Right lobe of liver (tissue), 6 donors: ENCODE measurements at regions not wholly inside any gene's neighbourhood (a gene's known extent, or its start where the extent isn't known, plus 50 kb on each side); places are given as distances from the start of the nearest gene placed in this dataset.
"Not testable (repeated sequence)": the region's sequence is repeated elsewhere in the genome, so short reads cannot be mapped to it uniquely, and the experiment has no call there.

Experiments
- ATAC-seq, 4 donors: fragments of 200-7000 bp; cut with Tn5 transposase; one replicate each; pipeline ENCODE4 v1.9.1; 2020; ENCODE audit warnings: mild to moderate bottlenecking in 4 of 4, moderate library complexity in 4 of 4
- DNase-seq, 3 donors: peaks; one replicate each; pipeline ENCODE4 v3.0.0-alpha.2; 2020
- H3K27ac ChIP-seq, 3 donors: fragments of 200-600 bp; one replicate each; pipeline ENCODE4 v1.8.0; 2022
- H3K27me3 ChIP-seq, 2 donors: fragments of 200-600 bp; one replicate each; pipeline ENCODE4 v1.8.0; 2022
- H3K36me3 ChIP-seq, 4 donors: fragments of 200-600 bp; sonication (generic) in 1 of 4; one replicate each; pipeline versions ENCODE4 v1.5.1 to v1.8.0; 2017 to 2022; ENCODE audit warnings: control low read depth in 1 of 4
- H3K4me1 ChIP-seq, 4 donors: fragments of 200-600 bp; sonication (generic) in 1 of 4; one replicate each; pipeline versions ENCODE4 v1.5.1 to v1.8.0; 2017 to 2022; ENCODE audit warnings: control low read depth in 1 of 4
- H3K4me3 ChIP-seq, 3 donors: fragments of 200-600 bp; one replicate each; pipeline ENCODE4 v1.8.0; 2022
- H3K9me3 ChIP-seq, 4 donors: fragments of 200-600 bp; sonication (generic) in 1 of 4; one replicate each; pipeline versions ENCODE4 v1.5.1 to v1.8.0; 2017 to 2022; ENCODE audit warnings: control low read depth in 1 of 4
- POLR2A ChIP-seq: fragments of 450-650 bp; IDR thresholded peaks from one replicate; pipeline ENCODE4 v1.6.1; 2017; ENCODE audit warnings: antibody characterized with exemption, mild to moderate bottlenecking
- WGBS: methylation state at CpG from one replicate; pipeline ENCODE4 v1.1.6; 2018; ENCODE audit warnings: low coverage, low lambda C conversion rate; ENCODE audit not compliant: insufficient coverage; ENCODE audit errors: missing lambda C conversion rate; 5-methylcytosine and 5-hydroxymethylcytosine counted together
- intact Hi-C, 2 donors: fragments of 100-400 bp; cut with DNase I; formaldehyde crosslinking; loops; one replicate each; pipeline versions ENCODE4 v1.11.2 to v1.14.1; 2022
- TF ChIP-seq, protein P1 (sequence below), 4 donors: fragments of 200-600 bp in 3 of 4; fragments of 450-650 bp in 1 of 4; IDR thresholded peaks; one replicate each; pipeline versions ENCODE4 v1.5.1 to v1.8.0; 2016 to 2022; ENCODE audit warnings: antibody characterized with exemption in 4 of 4, mild to moderate bottlenecking in 2 of 4
- donor health status: DM: no; HTN: yes; CAD: no.
- donor health status: DM: no; HTN: no; CAD: no.
- donor health status: DM: no; HTN: no; CAD: no.
- donor health status: DM: no; HTN: yes; CAD: no.
- donor health status: DM: no; HTN: yes; CAD: no.

DNA sequence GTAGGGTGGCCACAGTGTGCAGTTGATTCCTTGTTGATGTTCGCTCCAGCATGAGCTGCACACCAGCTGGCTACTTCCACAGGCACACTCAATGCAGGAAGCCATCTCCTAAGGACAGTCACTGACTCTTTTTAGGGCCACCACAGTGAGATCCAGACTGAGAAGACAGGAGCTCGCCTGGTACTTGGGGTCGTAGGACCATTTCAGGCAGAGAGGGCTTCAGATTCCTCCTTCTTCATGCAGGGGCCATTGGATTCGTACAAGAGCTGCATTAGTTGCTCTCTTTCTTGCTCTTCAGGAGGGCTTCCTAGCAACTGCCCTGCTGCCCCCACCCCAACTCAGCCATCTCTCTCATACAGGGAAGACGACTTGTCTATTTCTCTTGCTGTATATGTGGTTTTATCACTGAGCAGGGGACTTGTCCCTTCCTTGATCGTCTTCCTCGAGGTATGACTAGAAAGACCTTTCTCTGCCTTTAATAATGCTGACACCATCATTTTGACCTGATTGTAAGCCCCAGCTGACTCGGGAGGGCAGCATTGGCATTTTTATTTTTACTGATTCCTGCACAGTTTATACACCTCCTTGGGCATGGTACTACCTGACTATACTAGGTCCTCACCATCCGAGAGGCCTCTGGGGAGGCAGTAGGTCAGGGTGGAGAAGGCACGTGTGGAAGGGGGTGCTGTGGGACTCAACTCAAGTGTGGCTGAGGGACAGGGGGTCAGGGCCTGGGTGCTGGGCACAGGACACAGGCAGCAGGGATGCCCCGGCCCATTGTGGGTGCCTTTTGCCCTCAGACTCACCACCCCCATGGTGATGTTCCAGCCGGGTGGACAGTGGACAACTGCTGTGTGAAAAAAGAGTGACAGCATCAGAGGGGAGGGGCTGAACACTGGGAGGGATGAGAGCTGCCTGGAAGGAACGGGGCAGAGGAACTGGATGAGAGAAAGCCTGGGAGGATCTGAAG is 136.7 kb upstream of the ZNF746 start:
- 50% methylated on average over 10 of the region's 13 CpGs for WGBS
- Histone ChIP-seq H3K27ac (no peak overlapping the region), H3K4me1 (no peaks in the 10 kb centered on the region), H3K4me3 (no peak overlapping the region), H3K27me3 (no peaks in the 10 kb centered on the region), H3K9me3 (no peaks in the 10 kb centered on the region), H3K36me3 (no peaks in the 10 kb centered on the region)
- no peak for TF ChIP-seq POLR2A
- TF ChIP-seq, protein P1, sequence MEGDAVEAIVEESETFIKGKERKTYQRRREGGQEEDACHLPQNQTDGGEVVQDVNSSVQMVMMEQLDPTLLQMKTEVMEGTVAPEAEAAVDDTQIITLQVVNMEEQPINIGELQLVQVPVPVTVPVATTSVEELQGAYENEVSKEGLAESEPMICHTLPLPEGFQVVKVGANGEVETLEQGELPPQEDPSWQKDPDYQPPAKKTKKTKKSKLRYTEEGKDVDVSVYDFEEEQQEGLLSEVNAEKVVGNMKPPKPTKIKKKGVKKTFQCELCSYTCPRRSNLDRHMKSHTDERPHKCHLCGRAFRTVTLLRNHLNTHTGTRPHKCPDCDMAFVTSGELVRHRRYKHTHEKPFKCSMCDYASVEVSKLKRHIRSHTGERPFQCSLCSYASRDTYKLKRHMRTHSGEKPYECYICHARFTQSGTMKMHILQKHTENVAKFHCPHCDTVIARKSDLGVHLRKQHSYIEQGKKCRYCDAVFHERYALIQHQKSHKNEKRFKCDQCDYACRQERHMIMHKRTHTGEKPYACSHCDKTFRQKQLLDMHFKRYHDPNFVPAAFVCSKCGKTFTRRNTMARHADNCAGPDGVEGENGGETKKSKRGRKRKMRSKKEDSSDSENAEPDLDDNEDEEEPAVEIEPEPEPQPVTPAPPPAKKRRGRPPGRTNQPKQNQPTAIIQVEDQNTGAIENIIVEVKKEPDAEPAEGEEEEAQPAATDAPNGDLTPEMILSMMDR (IDR thresholded peaks at IDR 0.05), result no peak
- intact Hi-C loops, result no loop called here
- DNase-seq (no peak), ATAC-seq (peak in 1 of 4 donors; percentile 15)

DNA sequence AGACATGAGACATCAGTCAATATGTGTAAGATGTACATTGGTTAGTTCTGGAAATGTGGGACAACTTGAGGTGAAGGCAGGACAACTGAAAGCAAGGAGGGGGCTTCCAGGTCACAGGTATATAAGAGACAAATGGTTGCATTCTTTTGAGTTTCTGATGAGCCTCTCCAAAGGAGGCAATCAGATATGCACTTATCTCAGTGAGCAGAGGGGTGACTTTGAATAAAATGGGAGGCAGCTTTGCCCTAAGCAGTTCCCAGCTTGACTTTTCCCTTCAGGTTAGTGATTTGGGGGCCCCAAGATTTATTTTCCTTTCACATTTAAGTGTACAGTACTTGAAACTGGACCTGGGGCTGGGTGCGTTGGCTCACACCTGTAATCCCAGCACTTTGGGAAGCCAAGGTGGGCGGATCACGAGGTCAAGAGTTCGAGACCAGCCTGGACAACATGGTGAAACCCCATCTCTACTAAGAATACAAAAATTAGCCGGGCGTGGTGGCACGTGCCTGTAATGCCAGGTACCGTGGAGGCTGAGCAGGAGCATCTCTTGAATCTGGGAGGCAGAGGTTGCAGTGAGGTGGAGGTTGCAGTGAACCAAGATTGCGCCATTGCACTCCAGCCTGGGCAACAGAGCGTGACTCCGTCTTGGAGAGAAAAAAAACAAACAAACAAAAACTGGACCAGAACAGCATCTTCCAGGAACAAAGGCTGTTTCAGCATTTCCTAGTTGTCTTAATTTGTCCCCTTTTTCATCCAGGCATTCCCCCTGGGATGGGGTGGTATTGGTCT is 130.9 kb upstream of the ZNF746 start:
- H3K36me3 ChIP-seq, DNase-seq, H3K9me3 ChIP-seq, H3K27ac ChIP-seq, H3K4me1 ChIP-seq, H3K4me3 ChIP-seq, intact Hi-C loops, H3K27me3 ChIP-seq, ATAC-seq: not testable (repeated sequence)
- WGBS, result 63% methylated on average over 11 of the region's 11 CpGs

DNA sequence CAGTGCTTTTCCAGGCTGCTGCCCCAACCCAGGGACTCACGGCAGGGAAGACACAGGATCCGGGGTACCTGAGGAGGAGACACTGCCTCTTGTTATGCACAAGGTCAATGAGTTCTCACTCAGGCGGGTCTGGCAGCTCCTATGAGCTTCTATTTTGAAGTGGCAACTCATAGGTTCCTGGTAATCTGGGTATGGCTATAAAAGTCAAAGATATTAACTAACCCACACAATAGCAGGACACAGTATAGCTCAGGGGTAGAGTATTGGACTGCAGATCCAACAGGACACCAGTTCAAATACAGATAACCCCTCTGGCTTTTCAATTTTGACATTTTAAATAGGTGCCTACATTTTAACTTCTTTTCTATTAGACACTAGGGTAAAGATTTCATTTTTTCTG is 130.3 kb upstream of the ZNF746 start:
- intact Hi-C loops, result no loop called here
- Histone ChIP-seq H3K9me3 (no peaks in the 10 kb centered on the region), H3K36me3 (no peaks in the 10 kb centered on the region), H3K27ac (no peak overlapping the region), H3K4me1 (peaks cover 0 to 5% (median 2%) of the 10 kb centered on the region in 4 donors), H3K27me3 (no peaks in the 10 kb centered on the region), H3K4me3 (no peak overlapping the region)
- whole genome bisulfite sequencing, result no CpG with 5 or more reads among the region's 3 CpGs
- ATAC-seq, result no peak
- no peak for TF ChIP-seq POLR2A
- TF ChIP-seq, protein P1 (IDR thresholded peaks at IDR 0.05), result no peak
- DNase-seq, result no peak

DNA sequence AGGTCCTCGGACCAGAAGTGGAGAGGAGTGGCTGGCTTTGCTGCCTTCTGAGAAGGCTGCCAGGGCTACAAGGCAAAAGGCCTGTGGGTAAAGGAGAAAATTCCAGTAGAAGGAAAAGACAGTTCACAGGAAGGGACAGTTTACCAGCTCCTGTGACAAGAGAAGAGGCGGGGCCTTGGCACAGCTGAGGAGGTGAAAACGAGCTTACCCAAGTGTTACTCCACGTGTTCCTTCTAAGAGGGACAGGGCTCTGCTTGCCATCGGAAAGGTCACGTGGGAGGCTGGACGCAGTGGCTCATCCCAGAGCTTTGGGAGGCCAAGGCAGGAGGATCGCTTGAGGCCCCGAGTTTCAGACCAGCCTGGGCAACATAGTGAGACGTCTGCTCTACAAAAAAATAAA is 129.4 kb upstream of the ZNF746 start:
- H3K9me3 ChIP-seq, result no peaks in the 10 kb centered on the region
- no peak overlapping the region for H3K4me3 ChIP-seq
- no peak for TF ChIP-seq POLR2A
- no peak for ATAC-seq
- DNase-seq, result no peak
- H3K27me3 ChIP-seq, result no peaks in the 10 kb centered on the region
- intact Hi-C loops, result no loop called here
- H3K27ac ChIP-seq, result no peak overlapping the region
- H3K36me3 ChIP-seq, result no peaks in the 10 kb centered on the region
- peaks cover 0 to 9% (median 3%) of the 10 kb centered on the region in 4 donors for H3K4me1 ChIP-seq
- 60% methylated on average over 6 of the region's 10 CpGs for WGBS

DNA sequence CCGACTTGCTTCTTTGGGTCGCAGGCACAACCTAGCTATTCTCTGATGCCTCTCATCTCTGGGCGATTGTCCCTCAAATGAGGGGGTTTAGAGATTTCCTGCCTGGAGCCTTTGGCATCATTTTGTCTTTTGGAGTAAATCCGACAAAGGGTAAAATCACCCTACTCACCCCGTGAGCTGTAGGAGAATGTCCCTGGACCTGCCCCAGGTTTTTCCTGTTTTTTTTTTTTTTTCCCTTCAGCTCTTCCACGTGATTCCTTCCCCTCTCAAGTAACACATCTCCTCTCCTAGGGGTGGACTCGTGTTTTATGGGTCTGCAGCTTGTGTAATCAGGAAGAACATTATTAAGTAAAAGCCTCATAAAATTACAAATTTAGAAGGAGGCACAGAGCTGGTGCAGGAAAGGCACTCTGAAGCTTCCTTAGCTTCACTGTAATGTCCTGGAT is 128.4 kb upstream of the ZNF746 start:
- Histone ChIP-seq H3K27me3 (no peaks in the 10 kb centered on the region), H3K36me3 (peaks cover 0 to 2% (median under 1%) of the 10 kb centered on the region in 4 donors), H3K4me3 (no peak overlapping the region), H3K9me3 (no peaks in the 10 kb centered on the region), H3K27ac (no peak overlapping the region), H3K4me1 (peaks cover 0 to 9% (median 3%) of the 10 kb centered on the region in 4 donors)
- DNase-seq (no peak), ATAC-seq (no peak)
- intact Hi-C loops, result no loop called here
- WGBS, result 29% methylated on average over 3 of the region's 7 CpGs
- TF ChIP-seq POLR2A, result no peak
- TF ChIP-seq, protein P1 (IDR thresholded peaks at IDR 0.05), result no peak
